GM19397 (cell line): ENCODE measurements at regions not wholly inside any gene's neighbourhood (a gene's known extent, or its start where the extent isn't known, plus 50 kb on each side); places are given as distances from the start of the nearest gene placed in this dataset.

ENCODE experiments used
- ATAC-seq: cut with Tn5 transposase; IDR thresholded peaks from one replicate; pipeline ENCODE4 v1.9.1; 2021; ENCODE audit warnings: mild to moderate bottlenecking, moderate library complexity; ENCODE audit not compliant: unreplicated experiment

DNA sequence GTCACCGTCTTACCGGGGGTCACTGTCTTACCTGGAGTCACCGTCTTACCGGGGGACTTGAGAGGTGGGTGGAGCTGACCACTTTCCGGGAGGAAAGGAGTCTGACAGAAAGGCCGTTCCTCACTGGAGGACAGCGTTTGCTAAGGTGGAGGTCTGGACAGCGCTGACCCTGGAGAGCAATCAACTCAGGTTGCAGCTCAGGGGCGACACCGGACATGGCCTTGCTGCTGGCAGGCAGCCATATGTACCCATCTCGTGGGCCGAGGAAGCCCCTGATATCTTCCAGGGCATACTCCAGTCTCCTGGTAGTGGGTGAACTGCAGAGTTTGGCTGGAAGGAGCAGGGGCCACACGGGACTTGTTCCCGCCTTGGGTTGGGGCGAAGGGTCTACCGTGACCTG lies 234.6 kb upstream of the MYT1L start:
- ATAC-seq, result no peak

GRCh38 chr2:2564300-2565078 lies 233.4 kb upstream of the MYT1L start:
- ATAC-seq, result no peak

GRCh38 chr2:2563309-2563860 lies 232.3 kb upstream of the MYT1L start:
- ATAC-seq, result no peak

DNA sequence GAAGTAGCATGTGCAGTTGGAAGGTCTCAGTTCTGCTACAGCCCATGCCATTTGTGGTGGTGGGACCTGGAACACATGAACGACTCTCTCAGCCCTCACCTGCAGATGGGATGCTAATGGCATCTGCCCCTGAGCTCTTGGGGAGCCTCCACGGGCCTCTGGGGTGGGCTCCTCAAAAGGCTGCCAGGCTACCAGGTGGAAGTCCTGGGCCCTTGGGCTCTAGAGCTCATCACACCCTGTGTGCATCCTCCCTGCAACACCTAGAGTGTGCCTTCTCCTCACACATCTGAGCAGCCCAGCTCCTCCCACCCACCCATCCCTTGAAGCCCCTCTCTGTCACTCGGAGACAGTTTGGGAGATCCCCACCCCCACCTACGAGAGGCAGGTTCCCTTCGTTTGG lies 231.8 kb upstream of the MYT1L start:
- ATAC-seq, result no peak

DNA sequence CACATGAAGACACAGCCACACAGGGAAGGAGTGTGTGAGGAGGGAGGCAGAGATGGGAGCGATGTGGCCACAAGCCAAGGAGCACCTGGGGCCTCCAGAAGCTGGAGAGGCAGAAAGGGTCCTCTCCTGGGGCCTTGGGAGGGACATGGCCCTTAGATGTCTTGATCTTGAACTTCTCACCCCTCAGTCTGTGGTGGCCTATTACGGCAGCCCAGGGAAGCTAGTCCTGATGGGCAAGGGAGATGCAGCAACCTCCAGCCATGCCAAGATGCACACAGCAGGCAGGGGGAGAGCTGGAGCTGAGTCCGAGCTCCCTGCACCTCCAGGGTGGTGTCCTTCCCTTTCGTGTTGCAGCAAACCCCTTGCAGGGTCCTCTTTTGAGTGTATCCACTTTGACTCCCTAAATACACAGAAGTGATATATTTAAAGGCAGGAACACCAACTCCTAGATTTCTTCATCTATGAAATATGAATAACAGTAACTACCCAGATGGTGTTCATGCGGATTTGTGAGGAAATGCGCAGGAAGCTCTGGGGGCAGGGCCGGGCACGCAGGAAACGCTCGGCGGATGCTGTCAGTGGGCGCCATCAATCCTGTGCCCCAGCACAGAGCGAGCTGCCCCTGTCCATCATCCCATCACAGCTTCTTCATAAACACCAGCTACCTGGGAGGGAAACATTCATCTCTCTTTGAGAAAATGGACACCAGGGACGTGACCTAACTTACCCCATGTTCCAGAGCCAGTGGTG lies 230.4 kb upstream of the MYT1L start:
- ATAC-seq, result no peak

- no peak for ATAC-seq
These were observed 229.4 kb upstream of the MYT1L start for GRCh38 chr2:2560374-2561015.

DNA sequence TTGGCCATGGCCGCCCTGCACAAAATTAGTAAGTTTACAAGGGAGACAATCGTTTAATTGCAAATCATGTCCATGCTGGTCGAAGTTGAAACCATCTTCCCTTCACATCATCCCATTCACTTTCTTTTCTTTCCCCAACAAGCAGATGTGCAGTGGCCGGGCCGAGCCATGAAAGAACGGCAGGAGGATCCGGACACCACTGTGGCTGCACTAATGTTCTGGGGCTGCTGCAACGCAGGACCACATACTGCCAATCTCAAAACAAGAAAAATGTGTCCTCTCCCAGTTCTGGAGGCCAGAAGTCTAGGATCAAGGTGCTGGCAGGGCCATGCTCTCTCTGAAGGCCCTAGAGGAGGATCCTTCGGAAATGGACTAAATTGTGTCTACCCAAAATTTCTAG lies 227.4 kb upstream of the MYT1L start:
- ATAC-seq, result no peak

- no peak for ATAC-seq
These were observed 226.4 kb upstream of the MYT1L start for GRCh38 chr2:2557475-2557874.

GRCh38 chr2:2550856-2551255 lies 219.8 kb upstream of the MYT1L start:
- ATAC-seq, result no peak

- no peak for ATAC-seq
These were observed 216.8 kb upstream of the MYT1L start for GRCh38 chr2:2547911-2548310.

- ATAC-seq, result no peak
These were observed 216.4 kb upstream of the MYT1L start for GRCh38 chr2:2547451-2547850.

DNA sequence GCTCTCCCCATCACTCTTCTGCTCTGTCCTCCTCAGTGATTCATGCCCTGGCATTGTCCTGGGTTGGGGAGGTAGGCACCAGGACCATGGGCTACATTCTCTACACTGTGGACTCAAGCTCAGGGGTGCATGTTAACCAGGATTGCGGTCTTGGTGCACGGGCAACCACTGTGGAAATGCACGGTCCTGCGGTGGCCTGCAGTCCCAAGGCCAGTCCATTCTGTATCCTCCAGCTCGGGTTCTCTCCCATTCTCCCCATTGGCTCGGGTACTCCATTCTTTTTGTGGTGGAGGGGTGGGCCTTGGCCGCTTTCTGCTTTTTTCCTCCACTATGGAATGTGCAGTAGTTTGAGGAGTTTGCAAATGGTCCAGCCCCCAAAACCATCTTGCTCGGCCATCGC lies 215.0 kb upstream of the MYT1L start:
- no peak for ATAC-seq

DNA sequence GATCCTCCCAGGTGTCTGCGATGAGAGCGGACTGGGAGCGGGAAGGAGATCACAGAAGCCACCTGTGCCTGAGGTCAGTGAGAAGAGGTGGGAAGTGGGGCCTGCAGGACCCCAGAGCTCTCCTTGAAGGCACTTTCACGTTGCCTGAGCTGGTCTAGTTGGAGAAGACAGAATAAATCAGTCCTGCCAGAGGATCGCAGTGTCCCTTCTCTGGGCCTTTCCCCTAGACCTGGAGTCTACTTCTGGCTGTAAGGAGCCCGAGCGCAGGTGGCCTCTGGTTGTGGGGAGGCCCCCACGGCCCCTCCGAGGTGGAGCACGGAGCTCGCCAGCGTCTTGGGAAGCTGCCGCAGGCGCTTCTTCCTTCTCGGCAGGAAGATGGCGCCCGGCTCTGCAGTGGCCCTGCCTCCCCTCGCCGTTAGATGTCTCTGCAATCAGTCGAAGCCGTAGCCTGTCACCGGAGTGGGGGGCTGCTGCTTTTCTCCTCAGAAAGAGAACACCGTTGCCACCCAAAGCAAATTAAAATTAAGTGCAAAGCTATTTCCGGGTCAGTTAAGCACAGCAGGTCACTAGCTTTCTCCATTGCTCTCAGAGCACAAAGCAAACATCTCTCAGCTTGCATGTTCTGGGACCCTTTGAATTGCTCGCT lies 212.0 kb upstream of the MYT1L start:
- no peak for ATAC-seq

DNA sequence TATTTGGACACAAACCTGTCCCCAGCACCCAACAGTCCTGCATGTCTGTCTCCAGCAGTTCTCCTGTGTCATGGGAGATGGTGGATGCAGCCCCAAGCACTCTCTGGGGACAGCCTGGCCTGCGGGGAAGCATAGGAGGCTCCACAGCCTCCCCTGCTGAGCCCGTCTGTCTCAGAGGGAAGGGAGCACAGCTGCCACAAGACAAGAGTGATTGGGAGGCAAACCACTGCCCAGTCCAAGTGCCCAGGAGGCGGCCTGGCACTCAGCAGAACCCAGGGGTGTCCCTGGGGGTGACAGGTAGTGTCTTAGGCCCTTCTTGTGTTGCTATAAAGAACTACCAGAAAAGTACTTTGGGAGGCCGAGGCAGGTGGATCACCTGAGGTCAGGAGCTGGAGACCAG lies 211.2 kb upstream of the MYT1L start:
- ATAC-seq, result no peak

DNA sequence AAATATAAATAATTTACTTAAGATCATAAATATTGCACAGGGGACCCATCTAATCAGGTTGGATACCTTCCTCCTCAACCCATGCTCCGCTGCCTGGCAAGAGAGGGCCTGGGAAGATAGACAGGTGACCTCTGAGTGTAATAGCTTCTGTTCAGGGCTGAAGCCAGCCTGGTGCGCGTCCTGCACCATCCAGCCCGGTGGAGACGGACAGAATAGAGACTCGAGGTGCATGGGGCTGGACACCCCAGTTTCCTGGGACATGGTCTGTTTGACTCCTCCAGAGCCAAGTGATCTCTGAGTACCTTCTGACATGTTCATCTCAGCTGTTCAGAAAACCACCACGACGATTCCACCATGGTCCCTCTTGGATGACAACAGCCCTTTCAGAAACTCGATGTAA lies 209.3 kb upstream of the MYT1L start:
- no peak for ATAC-seq

- ATAC-seq, result no peak
These were observed 205.5 kb upstream of the MYT1L start for GRCh38 chr2:2536416-2537056.

DNA sequence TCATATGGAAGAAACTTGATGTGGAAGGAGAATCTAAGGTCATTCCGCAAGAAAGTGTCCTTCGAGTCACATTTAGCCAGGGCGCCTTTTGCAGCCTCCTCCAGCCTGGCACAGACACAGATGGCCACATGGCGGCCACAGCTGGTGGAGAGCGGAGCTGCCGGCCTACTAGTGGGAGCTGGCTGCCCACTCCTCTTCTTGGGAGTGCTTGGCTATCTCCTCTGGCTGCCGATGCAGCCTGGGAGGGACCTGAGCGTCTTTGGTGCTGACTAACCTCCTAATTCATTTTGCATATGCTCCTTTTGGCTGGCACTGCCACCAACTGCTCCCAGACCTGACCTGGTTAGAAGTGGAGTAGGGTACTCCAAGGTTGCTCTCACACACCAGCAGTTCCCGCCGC lies 199.3 kb upstream of the MYT1L start:
- ATAC-seq, result no peak

DNA sequence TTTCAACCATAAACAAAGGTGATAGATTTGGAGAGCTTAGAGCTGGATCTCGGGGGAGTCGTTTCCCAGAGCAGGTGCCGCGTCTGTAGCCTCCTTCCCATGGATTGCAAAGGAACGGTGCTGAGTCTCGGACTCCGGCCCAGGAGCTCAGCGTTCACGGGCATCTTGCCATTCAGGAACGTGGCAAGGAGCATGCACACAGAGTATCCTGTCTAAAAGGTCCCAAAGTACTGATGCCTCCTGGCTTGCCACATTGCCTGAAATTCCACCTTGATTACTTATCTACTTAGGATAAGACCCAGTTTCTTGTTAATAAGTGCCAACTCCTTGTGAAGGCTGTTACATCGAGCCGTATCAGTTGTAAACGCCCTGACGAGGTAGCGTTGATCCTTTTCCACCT lies 197.8 kb upstream of the MYT1L start:
- no peak for ATAC-seq

DNA sequence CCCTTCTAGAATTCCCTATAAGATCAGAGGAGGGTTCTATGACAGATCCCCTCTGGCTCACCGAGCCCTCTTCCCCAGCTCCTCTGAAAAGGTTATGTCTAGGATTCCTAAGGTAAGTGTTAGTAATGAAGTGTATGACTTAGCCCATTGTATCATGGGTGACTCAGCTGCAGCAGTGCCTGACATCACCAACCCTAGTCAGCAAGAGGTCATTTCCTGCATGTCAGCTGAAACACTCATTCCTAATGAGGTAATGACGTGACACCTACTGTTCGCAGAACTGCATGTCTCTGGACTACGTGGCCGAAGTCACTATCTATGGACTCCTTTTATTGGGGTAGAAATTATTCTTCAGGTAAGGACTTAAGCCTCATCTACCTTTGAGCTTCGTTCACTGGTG lies 196.1 kb upstream of the MYT1L start:
- no peak for ATAC-seq

- no peak for ATAC-seq
These were observed 193.4 kb upstream of the MYT1L start for GRCh38 chr2:2524348-2524941.
